Calu3 (cell line): ENCODE measurements at regions not wholly inside any gene's neighbourhood (a gene's known extent, or its start where the extent isn't known, plus 50 kb on each side); places are given as distances from the start of the nearest gene placed in this dataset.

ENCODE experiments used
- BruUV-seq: library from RNA; stranded (reverse); fragments of 400-500 nt; replicated peaks from 2 replicates; lab custom pipeline; 2021; lab: Mats Ljungman, UMichigan
- CTCF ChIA-PET: fragments of 300-600 bp; sonication (Branson Sonifier 250); formaldehyde crosslinking; loops from one replicate; lab custom pipeline; 2022; ENCODE audit warnings: antibody characterized with exemption; lab: Charles Lee
- DNase-seq: peaks from one replicate; pipeline ENCODE4 v3.0.0; 2022
- H3K27ac Mint-ChIP-seq: one replicate; pipeline ENCODE4 v1.8.0; 2022; ENCODE audit warnings: mixed read lengths; ENCODE audit not compliant: unreplicated experiment
- H3K27me3 Mint-ChIP-seq: one replicate; pipeline ENCODE4 v1.8.0; 2022; ENCODE audit warnings: mixed read lengths; ENCODE audit not compliant: unreplicated experiment
- H3K36me3 Mint-ChIP-seq: one replicate; pipeline ENCODE4 v1.8.0; 2022; ENCODE audit warnings: mild to moderate bottlenecking, moderate library complexity, mixed read lengths; ENCODE audit not compliant: insufficient read depth, unreplicated experiment
- H3K4me1 Mint-ChIP-seq: one replicate; pipeline ENCODE4 v1.8.0; 2022; ENCODE audit warnings: mild to moderate bottlenecking, low read depth, mixed read lengths; ENCODE audit not compliant: unreplicated experiment
- H3K4me3 Mint-ChIP-seq: one replicate; pipeline ENCODE4 v1.8.0; 2022; ENCODE audit warnings: mild to moderate bottlenecking, low read depth, moderate library complexity, mixed read lengths; ENCODE audit not compliant: unreplicated experiment
- H3K9me3 Mint-ChIP-seq: one replicate; pipeline ENCODE4 v1.8.0; 2022; ENCODE audit warnings: low read depth, mixed read lengths; ENCODE audit not compliant: unreplicated experiment
- CTCF ChIP-seq: fragments of 200-600 bp; IDR thresholded peaks from one replicate; pipeline ENCODE4 v1.8.0; 2022; ENCODE audit warnings: antibody characterized with exemption; ENCODE audit not compliant: unreplicated experiment
- intact Hi-C: fragments of 100-400 bp; cut with micrococcal nuclease; formaldehyde crosslinking; loops from one replicate; pipeline ENCODE4 v1.10.0; 2022; ENCODE audit not compliant: unreplicated experiment

- Mint-ChIP-seq H3K4me1 (no peaks in the 10 kb centered on the region), H3K27me3 (no peaks in the 10 kb centered on the region), H3K9me3 (peaks cover 10% of the 10 kb centered on the region), H3K27ac (no peak overlapping the region), H3K4me3 (no peak overlapping the region), H3K36me3 (no peaks in the 10 kb centered on the region)
- no peak for TF ChIP-seq CTCF
- no peak for DNase-seq
- no TSS peak for BruUV-seq
- intact Hi-C loops, result no loop called here
- CTCF ChIA-PET, result no interaction called here
Observed at GRCh38 chr7:68364886-68365625, 1233.2 kb upstream of the AUTS2 start.

GRCh38 chr7:68371985-68372384 lies 1226.3 kb upstream of the AUTS2 start:
- no peaks in the 10 kb centered on the region for H3K36me3 Mint-ChIP-seq
- TF ChIP-seq CTCF, result no peak
- peaks cover 11% of the 10 kb centered on the region for H3K9me3 Mint-ChIP-seq
- H3K27me3 Mint-ChIP-seq, result no peaks in the 10 kb centered on the region
- no peak overlapping the region for H3K4me3 Mint-ChIP-seq
- intact Hi-C loops, result no loop called here
- no peaks in the 10 kb centered on the region for H3K4me1 Mint-ChIP-seq
- no TSS peak for BruUV-seq
- DNase-seq, result no peak
- CTCF ChIA-PET, result no interaction called here
- no peak overlapping the region for H3K27ac Mint-ChIP-seq

GRCh38 chr7:68376131-68376661 lies 1222.1 kb upstream of the AUTS2 start:
- Mint-ChIP-seq H3K27ac (no peak overlapping the region), H3K36me3 (no peaks in the 10 kb centered on the region), H3K27me3 (no peaks in the 10 kb centered on the region), H3K4me3 (no peak overlapping the region), H3K9me3 (peaks cover 7% of the 10 kb centered on the region), H3K4me1 (no peaks in the 10 kb centered on the region)
- CTCF ChIA-PET, result no interaction called here
- BruUV-seq, result no TSS peak
- DNase-seq, result no peak
- intact Hi-C loops, result no loop called here
- TF ChIP-seq CTCF, result no peak

- no peaks in the 10 kb centered on the region for H3K27me3 Mint-ChIP-seq
- no peak for DNase-seq
- peaks cover 2% of the 10 kb centered on the region for H3K9me3 Mint-ChIP-seq
- TF ChIP-seq CTCF, result no peak
- no peaks in the 10 kb centered on the region for H3K36me3 Mint-ChIP-seq
- H3K27ac Mint-ChIP-seq, result no peak overlapping the region
- no peak overlapping the region for H3K4me3 Mint-ChIP-seq
- CTCF ChIA-PET, result no interaction called here
- intact Hi-C loops, result no loop called here
- no peaks in the 10 kb centered on the region for H3K4me1 Mint-ChIP-seq
- BruUV-seq, result no TSS peak
Observed at GRCh38 chr7:68381731-68382130, 1216.5 kb upstream of the AUTS2 start.
